ENCODE measurements at regions not wholly inside any gene's neighbourhood (a gene's known extent, or its start where the extent isn't known, plus 50 kb on each side); places are given as distances from the start of the nearest gene placed in this dataset.
"Not testable (repeated sequence)": the region's sequence is repeated elsewhere in the genome, so short reads cannot be mapped to it uniquely, and the experiment has no call there.

- not testable (repeated sequence) for H3K9me3 ChIP-seq (ENCODE audit: control insufficient read depth, insufficient read depth, low read length); H3K36me3 ChIP-seq (ENCODE audit: insufficient read depth, low read length); H3K9ac ChIP-seq (ENCODE audit: low read depth, low read length); H3K4me1 ChIP-seq (ENCODE audit: insufficient read depth, low read length)
These were observed 454.0 kb upstream of the GRM7 start for GRCh38 chr3:6406923-6407322.

GRCh38 chr3:6416049-6416661, 444.8 kb upstream of the GRM7 start:
- Histone ChIP-seq H3K4me1 (ENCODE audit: insufficient read depth, low read length) (no peaks in the 10 kb centered on the region), H3K9me3 (ENCODE audit: control insufficient read depth, insufficient read depth, low read length) (no peaks in the 10 kb centered on the region), H3K36me3 (ENCODE audit: insufficient read depth, low read length) (no peaks in the 10 kb centered on the region), H3K9ac (ENCODE audit: low read depth, low read length) (no peak overlapping the region)

GRCh38 chr3:6417174-6417573, 443.7 kb upstream of the GRM7 start:
- no peaks in the 10 kb centered on the region for H3K36me3 ChIP-seq (ENCODE audit: insufficient read depth, low read length)
- H3K9ac ChIP-seq (ENCODE audit: low read depth, low read length), result no peak overlapping the region
- H3K4me1 ChIP-seq (ENCODE audit: insufficient read depth, low read length), result no peaks in the 10 kb centered on the region
- H3K9me3 ChIP-seq (ENCODE audit: control insufficient read depth, insufficient read depth, low read length), result no peaks in the 10 kb centered on the region

GRCh38 chr3:6418485-6418884, 442.4 kb upstream of the GRM7 start:
- H3K36me3 ChIP-seq (ENCODE audit: insufficient read depth, low read length), result no peaks in the 10 kb centered on the region
- H3K9me3 ChIP-seq (ENCODE audit: control insufficient read depth, insufficient read depth, low read length), result no peaks in the 10 kb centered on the region
- H3K4me1 ChIP-seq (ENCODE audit: insufficient read depth, low read length), result no peaks in the 10 kb centered on the region
- H3K9ac ChIP-seq (ENCODE audit: low read depth, low read length), result no peak overlapping the region

- Histone ChIP-seq H3K9ac (ENCODE audit: low read depth, low read length) (no peak overlapping the region), H3K36me3 (ENCODE audit: insufficient read depth, low read length) (no peaks in the 10 kb centered on the region), H3K4me1 (ENCODE audit: insufficient read depth, low read length) (no peaks in the 10 kb centered on the region), H3K9me3 (ENCODE audit: control insufficient read depth, insufficient read depth, low read length) (peaks cover 16% of the 10 kb centered on the region; the same call in 1 of the 2 replicates)
These were observed 439.1 kb upstream of the GRM7 start for GRCh38 chr3:6421666-6422445.

- Histone ChIP-seq H3K4me1 (ENCODE audit: insufficient read depth, low read length) (no peaks in the 10 kb centered on the region), H3K9me3 (ENCODE audit: control insufficient read depth, insufficient read depth, low read length) (peaks cover 17% of the 10 kb centered on the region; the same call in 1 of the 2 replicates), H3K36me3 (ENCODE audit: insufficient read depth, low read length) (no peaks in the 10 kb centered on the region), H3K9ac (ENCODE audit: low read depth, low read length) (no peak overlapping the region)
These were observed 435.6 kb upstream of the GRM7 start for GRCh38 chr3:6425289-6425820.

GRCh38 chr3:6428276-6428675, 432.6 kb upstream of the GRM7 start:
- not testable (repeated sequence) for H3K4me1 ChIP-seq (ENCODE audit: insufficient read depth, low read length); H3K36me3 ChIP-seq (ENCODE audit: insufficient read depth, low read length); H3K9ac ChIP-seq (ENCODE audit: low read depth, low read length)
- peaks cover 17% of the 10 kb centered on the region; the same call in 1 of the 2 replicates for H3K9me3 ChIP-seq (ENCODE audit: control insufficient read depth, insufficient read depth, low read length)

GRCh38 chr3:6435951-6436350, 425.0 kb upstream of the GRM7 start:
- Histone ChIP-seq H3K9me3 (ENCODE audit: control insufficient read depth, insufficient read depth, low read length) (no peaks in the 10 kb centered on the region), H3K4me1 (ENCODE audit: insufficient read depth, low read length) (no peaks in the 10 kb centered on the region), H3K36me3 (ENCODE audit: insufficient read depth, low read length) (no peaks in the 10 kb centered on the region), H3K9ac (ENCODE audit: low read depth, low read length) (no peak overlapping the region)

GRCh38 chr3:6437631-6438030, 423.3 kb upstream of the GRM7 start:
- Histone ChIP-seq H3K9me3 (ENCODE audit: control insufficient read depth, insufficient read depth, low read length) (no peaks in the 10 kb centered on the region), H3K36me3 (ENCODE audit: insufficient read depth, low read length) (no peaks in the 10 kb centered on the region), H3K4me1 (ENCODE audit: insufficient read depth, low read length) (no peaks in the 10 kb centered on the region), H3K9ac (ENCODE audit: low read depth, low read length) (no peak overlapping the region)

GRCh38 chr3:6438031-6438430, 422.9 kb upstream of the GRM7 start:
- Histone ChIP-seq H3K4me1 (ENCODE audit: insufficient read depth, low read length) (no peaks in the 10 kb centered on the region), H3K9me3 (ENCODE audit: control insufficient read depth, insufficient read depth, low read length) (no peaks in the 10 kb centered on the region), H3K9ac (ENCODE audit: low read depth, low read length) (no peak overlapping the region), H3K36me3 (ENCODE audit: insufficient read depth, low read length) (no peaks in the 10 kb centered on the region)

GRCh38 chr3:6439226-6439625, 421.7 kb upstream of the GRM7 start:
- Histone ChIP-seq H3K9ac (ENCODE audit: low read depth, low read length) (no peak overlapping the region), H3K9me3 (ENCODE audit: control insufficient read depth, insufficient read depth, low read length) (no peaks in the 10 kb centered on the region), H3K4me1 (ENCODE audit: insufficient read depth, low read length) (no peaks in the 10 kb centered on the region), H3K36me3 (ENCODE audit: insufficient read depth, low read length) (no peaks in the 10 kb centered on the region)

GRCh38 chr3:6439824-6440223, 421.1 kb upstream of the GRM7 start:
- H3K36me3 ChIP-seq (ENCODE audit: insufficient read depth, low read length), result no peaks in the 10 kb centered on the region
- H3K4me1 ChIP-seq (ENCODE audit: insufficient read depth, low read length), result no peaks in the 10 kb centered on the region
- no peak overlapping the region for H3K9ac ChIP-seq (ENCODE audit: low read depth, low read length)
- no peaks in the 10 kb centered on the region for H3K9me3 ChIP-seq (ENCODE audit: control insufficient read depth, insufficient read depth, low read length)

- H3K4me1 ChIP-seq (ENCODE audit: insufficient read depth, low read length), result no peaks in the 10 kb centered on the region
- no peaks in the 10 kb centered on the region for H3K36me3 ChIP-seq (ENCODE audit: insufficient read depth, low read length)
- H3K9me3 ChIP-seq (ENCODE audit: control insufficient read depth, insufficient read depth, low read length), result no peaks in the 10 kb centered on the region
- H3K9ac ChIP-seq (ENCODE audit: low read depth, low read length), result no peak overlapping the region
These were observed 415.8 kb upstream of the GRM7 start for GRCh38 chr3:6444888-6445658.

GRCh38 chr3:6447166-6447801, 413.6 kb upstream of the GRM7 start:
- Histone ChIP-seq H3K9ac (ENCODE audit: low read depth, low read length) (no peak overlapping the region), H3K36me3 (ENCODE audit: insufficient read depth, low read length) (no peaks in the 10 kb centered on the region), H3K9me3 (ENCODE audit: control insufficient read depth, insufficient read depth, low read length) (no peaks in the 10 kb centered on the region), H3K4me1 (ENCODE audit: insufficient read depth, low read length) (no peaks in the 10 kb centered on the region)
